NCI-H1694 treated with DMSO at 0.1 percent for 48 hours (cell line): ENCODE measurements at regions not wholly inside any gene's neighbourhood (a gene's known extent, or its start where the extent isn't known, plus 50 kb on each side); places are given as distances from the start of the nearest gene placed in this dataset.

ENCODE experiments used
- DNase-seq: peaks from one replicate; lab custom pipeline; 2025; lab: John Stamatoyannopoulos, UW

GRCh38 chr5:125698420-125698819, 724.8 kb upstream of the GRAMD2B start:
- DNase-seq = no peak

DNA sequence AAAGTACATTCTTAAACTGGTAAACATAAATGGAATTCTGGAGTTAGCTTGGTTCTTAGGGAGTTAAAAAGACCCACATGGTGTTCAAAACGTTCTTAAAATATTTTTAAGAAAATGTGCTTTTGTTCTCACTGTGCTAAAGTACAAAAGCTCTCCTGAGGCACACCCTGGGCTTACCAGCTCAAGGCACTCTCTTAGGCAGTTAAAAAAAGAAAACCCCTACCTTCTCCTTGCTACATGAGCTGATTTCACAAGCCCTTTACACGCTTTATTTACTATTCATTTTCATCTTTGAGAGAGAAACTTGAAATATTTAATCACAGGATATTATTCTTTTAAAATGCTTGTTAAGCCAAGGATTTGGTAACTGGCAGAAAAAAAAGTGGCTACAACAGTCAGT, 723.3 kb upstream of the GRAMD2B start:
- no peak for DNase-seq

- no peak for DNase-seq
Measured at GRCh38 chr5:125700380-125700861, 722.8 kb upstream of the GRAMD2B start.

GRCh38 chr5:125703616-125704015, 719.6 kb upstream of the GRAMD2B start:
- DNase-seq = no peak

DNA sequence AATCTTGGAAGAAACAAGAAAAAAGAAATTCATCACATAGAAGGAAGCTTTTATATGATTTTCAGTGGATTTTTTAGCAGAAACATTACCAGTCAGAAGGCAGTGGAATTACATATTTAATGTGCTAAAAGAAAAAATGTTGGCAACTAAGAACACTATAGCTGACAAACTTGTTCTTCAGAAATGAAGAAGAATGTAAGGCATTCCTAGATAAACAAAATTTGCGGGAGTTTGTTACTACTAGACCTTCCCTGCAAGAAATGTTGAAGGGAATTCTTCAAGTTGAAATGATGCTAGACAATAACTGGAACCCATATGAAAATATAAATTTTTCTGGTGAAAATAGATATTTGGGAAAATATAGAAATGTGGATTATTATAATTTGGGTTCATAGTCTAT, 718.3 kb upstream of the GRAMD2B start:
- no peak for DNase-seq

DNA sequence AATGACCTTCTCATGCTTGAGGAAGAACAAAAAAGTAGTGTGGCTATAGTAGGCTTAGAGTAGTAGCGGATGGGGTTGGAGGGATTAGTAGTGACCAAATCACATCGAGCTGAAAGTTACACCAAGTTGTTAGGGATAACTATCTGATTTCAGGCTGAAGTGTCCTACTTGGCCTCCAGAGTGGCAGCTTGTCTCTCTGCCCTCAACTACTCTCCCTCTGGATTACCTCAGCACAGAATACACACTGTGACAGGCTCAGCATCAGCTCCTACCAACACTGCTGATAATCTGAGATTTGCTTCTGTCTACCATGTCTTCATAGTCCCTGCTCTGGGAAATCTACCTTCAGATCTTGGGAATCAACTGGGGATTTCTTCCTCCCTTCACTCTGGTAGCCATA, 714.6 kb upstream of the GRAMD2B start:
- no peak for DNase-seq

- DNase-seq = no peak
Measured at GRCh38 chr5:125710745-125711144, 712.5 kb upstream of the GRAMD2B start.

DNA sequence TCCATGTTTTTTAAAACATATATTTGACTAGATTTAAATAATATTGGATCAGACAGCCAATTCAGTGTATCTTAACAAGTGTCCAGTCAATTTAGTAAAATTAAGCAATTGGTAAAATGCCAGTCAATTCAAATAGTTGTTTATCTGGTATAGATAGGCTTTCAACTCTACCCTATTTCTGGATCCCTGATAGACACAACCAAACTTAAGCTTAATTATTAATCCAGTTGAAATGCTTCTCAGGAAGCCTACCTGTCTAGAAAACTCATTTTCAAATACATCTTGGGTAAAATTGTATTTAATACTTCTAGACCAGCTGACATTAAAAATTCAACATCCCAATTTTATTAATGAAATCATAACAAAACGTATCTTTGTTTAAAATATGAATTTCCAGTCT, 710.8 kb upstream of the GRAMD2B start:
- no peak for DNase-seq

- DNase-seq = no peak
Measured at GRCh38 chr5:125713109-125713805, 710.0 kb upstream of the GRAMD2B start.

DNA sequence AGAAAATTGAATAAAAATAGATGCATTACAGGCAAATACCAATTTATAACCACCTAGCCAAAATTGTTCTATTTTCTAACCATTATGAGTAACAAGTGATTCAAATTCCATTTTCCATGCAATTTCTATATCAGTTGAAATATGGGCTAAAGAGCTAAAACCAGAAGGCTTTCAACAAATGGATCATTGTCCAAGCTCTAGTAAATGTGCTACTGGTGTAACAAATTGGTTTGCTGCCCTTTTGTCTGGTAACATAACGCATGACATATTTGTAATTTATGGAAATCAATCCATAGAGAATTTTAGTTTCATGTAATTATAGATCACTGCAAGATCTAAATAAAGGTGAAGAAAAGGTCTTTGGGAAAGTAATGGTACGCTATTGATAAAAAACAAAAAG, 708.0 kb upstream of the GRAMD2B start:
- DNase-seq = no peak

- DNase-seq = no peak
Measured at GRCh38 chr5:125717209-125717608, 706.0 kb upstream of the GRAMD2B start.

GRCh38 chr5:125719681-125720347, 703.4 kb upstream of the GRAMD2B start:
- no peak for DNase-seq

- DNase-seq = no peak
Measured at GRCh38 chr5:125720348-125720685, 702.9 kb upstream of the GRAMD2B start.

DNA sequence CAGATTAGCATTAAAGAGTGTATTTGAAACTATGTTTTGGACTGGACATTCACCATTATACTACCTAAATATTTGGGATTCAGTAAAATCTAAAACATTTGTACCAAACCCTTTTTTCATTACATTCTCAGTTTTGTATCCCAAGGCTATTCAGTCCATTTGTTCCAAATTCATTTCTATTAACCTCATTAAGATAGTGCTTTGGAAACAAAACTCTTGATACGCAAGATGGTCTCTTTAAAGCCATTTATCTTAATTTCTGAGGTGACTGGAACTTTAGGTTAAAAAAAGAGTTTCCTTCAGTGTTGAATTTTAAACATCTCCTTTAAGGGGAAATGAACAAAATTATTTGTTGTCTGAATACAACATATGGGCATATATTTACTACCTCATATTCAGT, 702.5 kb upstream of the GRAMD2B start:
- no peak for DNase-seq

- DNase-seq = no peak
Measured at GRCh38 chr5:125722550-125722949, 700.7 kb upstream of the GRAMD2B start.

DNA sequence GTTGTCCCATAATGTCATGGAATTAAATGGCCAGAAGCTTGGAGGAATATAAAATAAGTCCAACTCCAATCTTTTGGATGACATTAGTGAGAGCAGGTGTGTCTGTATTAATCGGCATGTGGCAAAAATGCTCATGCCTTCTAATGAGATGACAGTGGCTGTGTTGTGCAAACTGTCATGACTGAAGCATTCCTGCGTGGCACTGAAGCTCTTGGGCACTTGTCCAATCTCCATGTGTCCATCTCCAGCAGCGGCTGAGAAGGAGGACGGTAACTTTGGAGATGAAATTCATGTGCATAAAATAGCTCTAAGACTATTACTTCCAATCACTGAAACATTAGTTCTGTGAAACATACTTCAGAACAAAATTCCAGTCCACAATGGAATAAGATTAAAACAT, 697.5 kb upstream of the GRAMD2B start:
- DNase-seq = no peak

DNA sequence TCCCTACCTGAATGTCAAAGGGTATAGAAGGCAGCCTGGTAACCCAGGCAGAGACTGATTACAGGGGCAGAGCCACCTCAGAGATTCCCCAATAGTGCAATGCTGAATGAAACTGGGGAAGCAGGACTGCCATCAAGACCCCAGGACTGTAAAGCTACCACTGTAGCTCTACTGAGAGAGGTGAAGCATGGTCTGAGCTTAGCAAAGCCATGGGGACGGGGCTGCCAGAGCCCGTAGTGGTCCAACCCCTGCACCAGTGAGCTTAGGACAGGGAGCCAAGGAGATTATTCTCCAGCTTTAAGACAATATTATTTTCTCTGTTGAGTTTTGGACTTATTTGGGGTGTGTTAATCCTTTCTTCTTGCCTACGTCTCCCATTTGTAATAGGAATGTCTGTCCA, 679.3 kb upstream of the GRAMD2B start:
- DNase-seq = no peak

GRCh38 chr5:125746917-125747316, 676.3 kb upstream of the GRAMD2B start:
- DNase-seq = no peak

GRCh38 chr5:125750147-125750860, 672.9 kb upstream of the GRAMD2B start:
- no peak for DNase-seq

- DNase-seq = no peak
Measured at GRCh38 chr5:125750861-125751186, 672.4 kb upstream of the GRAMD2B start.

DNA sequence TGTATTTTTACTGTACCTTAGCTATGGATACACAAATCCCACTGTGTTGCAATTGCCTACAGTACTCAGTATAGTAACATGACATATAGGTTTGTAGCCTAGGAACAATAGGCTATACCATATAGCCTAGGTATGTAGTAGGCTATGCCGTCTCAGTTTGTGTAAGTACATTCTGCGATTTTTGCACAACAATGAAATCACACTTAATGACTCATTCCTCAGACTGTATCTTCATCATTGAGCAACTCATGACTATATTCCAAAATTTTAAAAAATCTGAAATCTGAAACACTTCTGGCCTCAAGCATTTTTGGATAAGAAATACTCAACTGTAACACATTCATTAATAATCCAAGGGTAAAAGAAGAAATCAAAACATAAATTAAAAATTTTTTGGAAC, 666.8 kb upstream of the GRAMD2B start:
- DNase-seq = no peak

DNA sequence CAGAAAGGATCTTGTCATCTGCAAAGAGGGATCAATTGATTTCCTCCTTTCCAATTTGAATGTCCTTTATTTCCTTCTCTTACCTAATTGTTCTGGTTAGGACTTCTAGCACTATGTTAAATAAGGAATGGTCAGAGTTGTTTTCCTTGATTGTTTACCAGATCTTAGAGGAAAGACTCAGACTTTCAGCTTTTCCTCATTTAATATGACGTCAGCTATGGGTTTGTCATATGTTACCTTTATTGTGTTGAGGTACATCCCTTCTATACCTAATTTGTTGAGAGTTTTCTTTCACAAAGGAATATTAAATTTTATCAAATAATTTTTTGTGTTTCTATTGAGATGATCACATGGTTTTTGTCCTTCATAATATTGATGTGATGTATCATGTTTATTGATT, 656.5 kb upstream of the GRAMD2B start:
- DNase-seq = no peak

DNA sequence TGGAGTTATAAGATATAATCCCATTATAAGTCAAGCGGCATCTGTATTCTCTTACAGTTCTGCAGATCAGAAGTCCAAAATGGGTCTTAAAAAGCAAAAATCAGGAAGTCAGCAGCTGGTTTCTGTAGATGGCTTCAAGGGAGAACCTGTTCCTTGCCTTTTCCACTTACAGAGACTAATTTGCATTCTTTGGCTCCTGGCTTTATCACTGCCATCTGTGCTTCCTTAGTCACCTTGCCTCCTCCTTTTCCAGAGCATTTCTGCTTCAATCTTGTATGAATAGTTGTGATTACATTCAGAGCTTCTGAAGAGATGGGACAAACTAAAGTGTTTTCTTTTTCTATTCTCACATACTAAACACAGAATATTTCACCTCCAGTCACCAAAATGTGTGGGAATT, 647.3 kb upstream of the GRAMD2B start:
- no peak for DNase-seq
